ENCODE measurements at regions not wholly inside any gene's neighbourhood (a gene's known extent, or its start where the extent isn't known, plus 50 kb on each side); places are given as distances from the start of the nearest gene placed in this dataset.

GRCh38 chr1:239725371-239725770, 339.0 kb downstream of the CHRM3 start (continued):
- TF ChIP-seq JUND (IDR thresholded peaks at IDR 0.05; ENCODE audit: low read length) = no peak
- TF ChIP-seq NRF1 (IDR thresholded peaks at IDR 0.05; ENCODE audit: low read depth, low read length) = no peak

Data from H1 (cell line).